ACC112 (cell line): ENCODE measurements at regions not wholly inside any gene's neighbourhood (a gene's known extent, or its start where the extent isn't known, plus 50 kb on each side); places are given as distances from the start of the nearest gene placed in this dataset.

Experiments
- H2AFZ ChIP-seq: fragments of 200-600 bp; sonication (generic); one replicate; pipeline ENCODE4 v1.6.0; 2017; ENCODE audit warnings: antibody characterized with exemption, low read length; ENCODE audit not compliant: unreplicated experiment
- H3K27ac ChIP-seq: fragments of 200-600 bp; sonication (generic); 2 replicates; pipeline ENCODE4 v1.5.1; 2014; ENCODE audit warnings: low read depth, mild to moderate bottlenecking, antibody characterized with exemption, low read length, moderate library complexity
- H3K27me3 ChIP-seq: fragments of 200-600 bp; sonication (generic); 2 replicates; pipeline ENCODE4 v1.6.1; 2014; ENCODE audit warnings: mild to moderate bottlenecking, antibody characterized with exemption, low read length, moderate library complexity, mixed read lengths; ENCODE audit not compliant: insufficient read depth
- H3K36me3 ChIP-seq: fragments of 200-600 bp; sonication (generic); 2 replicates; pipeline ENCODE4 v1.6.1; 2016; ENCODE audit warnings: mild to moderate bottlenecking, antibody characterized with exemption, low read length, moderate library complexity, mixed read lengths; ENCODE audit not compliant: insufficient read depth
- H3K4me1 ChIP-seq: fragments of 200-600 bp; sonication (generic); one replicate; pipeline ENCODE4 v1.6.1; 2016; ENCODE audit warnings: low read length, mixed read lengths; ENCODE audit not compliant: insufficient read depth, unreplicated experiment, control insufficient read depth
- H3K4me3 ChIP-seq: fragments of 200-600 bp; sonication (generic); 2 replicates; pipeline ENCODE4 v1.5.1; 2014; ENCODE audit warnings: mild to moderate bottlenecking, low read depth, low read length
- H3K79me2 ChIP-seq: fragments of 200-600 bp; sonication (generic); one replicate; pipeline ENCODE4 v1.6.0; 2016; ENCODE audit warnings: low read length; ENCODE audit not compliant: control insufficient read depth, unreplicated experiment, insufficient read depth

DNA sequence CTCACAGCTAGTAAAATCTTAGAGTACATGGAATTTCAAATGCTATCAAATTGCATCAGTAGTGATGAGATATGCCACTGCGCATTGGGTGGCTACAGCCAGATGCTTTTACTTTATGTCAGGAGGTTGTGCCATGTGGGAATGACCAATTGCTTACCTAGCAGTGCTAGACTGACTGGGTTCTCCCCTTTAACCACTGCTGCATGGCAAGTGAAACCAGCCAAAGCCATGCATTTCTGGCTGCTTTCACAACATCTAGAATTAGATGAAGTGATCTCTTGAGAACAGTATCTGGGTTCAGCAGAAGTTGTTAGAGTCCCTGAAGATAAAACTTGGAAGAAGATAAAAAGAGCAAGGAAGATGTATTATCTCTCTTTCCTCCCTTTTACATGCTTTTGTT, 1174.2 kb upstream of the CDH2 start:
- Histone ChIP-seq H3K79me2 (no peaks in the 10 kb centered on the region), H3K36me3 (no peaks in the 10 kb centered on the region), H2AFZ (no peak overlapping the region), H3K4me1 (no peaks in the 10 kb centered on the region), H3K4me3 (no peak overlapping the region), H3K27ac (no peak overlapping the region), H3K27me3 (no peaks in the 10 kb centered on the region)

DNA sequence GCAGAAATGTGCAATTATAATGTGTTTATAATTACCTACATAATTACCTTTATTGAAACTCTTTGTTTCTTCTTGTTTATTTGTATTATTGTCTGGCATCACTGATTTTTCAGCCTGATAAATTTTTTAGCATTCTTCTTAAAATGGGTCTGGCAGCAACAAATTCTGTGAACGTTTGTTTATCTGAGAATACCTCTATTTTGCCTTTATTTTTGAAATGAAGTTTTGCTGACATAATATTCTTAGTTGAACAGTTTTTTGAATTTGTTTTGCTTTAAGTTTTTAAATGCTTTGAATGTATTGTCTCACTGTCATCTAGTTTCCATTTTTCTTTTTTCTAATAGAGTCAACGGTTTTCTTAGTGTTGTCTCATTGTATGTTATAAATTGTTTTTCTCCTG, 1152.0 kb upstream of the CDH2 start:
- H3K4me1 ChIP-seq, result no peaks in the 10 kb centered on the region
- no peaks in the 10 kb centered on the region for H3K79me2 ChIP-seq
- H3K4me3 ChIP-seq, result no peak overlapping the region
- H2AFZ ChIP-seq, result no peak overlapping the region
- H3K36me3 ChIP-seq, result no peaks in the 10 kb centered on the region
- no peak overlapping the region for H3K27ac ChIP-seq
- no peaks in the 10 kb centered on the region for H3K27me3 ChIP-seq

DNA sequence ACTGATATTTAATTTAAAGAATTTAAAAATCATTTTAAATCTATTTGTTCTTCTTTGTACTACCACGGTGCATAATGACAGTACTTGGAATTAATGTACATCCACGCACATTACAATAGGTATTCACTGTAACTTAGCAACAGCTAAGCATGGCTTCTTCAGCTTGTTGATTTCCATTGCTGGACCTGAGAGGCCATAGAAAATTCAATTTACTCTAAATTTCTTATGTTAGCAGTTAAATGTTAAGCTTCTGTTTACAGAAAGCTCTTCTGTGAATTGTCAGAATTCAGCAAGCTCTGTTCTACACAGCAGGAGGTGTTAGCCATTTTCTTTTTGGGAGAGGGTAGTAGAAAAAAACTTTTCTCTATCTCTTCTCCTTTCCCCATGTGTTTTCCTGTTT, 1149.3 kb upstream of the CDH2 start:
- Histone ChIP-seq H2AFZ (no peak overlapping the region), H3K4me1 (peaks cover 6% of the 10 kb centered on the region), H3K79me2 (no peaks in the 10 kb centered on the region), H3K27me3 (no peaks in the 10 kb centered on the region), H3K27ac (no peak overlapping the region), H3K36me3 (no peaks in the 10 kb centered on the region), H3K4me3 (no peak overlapping the region)

DNA sequence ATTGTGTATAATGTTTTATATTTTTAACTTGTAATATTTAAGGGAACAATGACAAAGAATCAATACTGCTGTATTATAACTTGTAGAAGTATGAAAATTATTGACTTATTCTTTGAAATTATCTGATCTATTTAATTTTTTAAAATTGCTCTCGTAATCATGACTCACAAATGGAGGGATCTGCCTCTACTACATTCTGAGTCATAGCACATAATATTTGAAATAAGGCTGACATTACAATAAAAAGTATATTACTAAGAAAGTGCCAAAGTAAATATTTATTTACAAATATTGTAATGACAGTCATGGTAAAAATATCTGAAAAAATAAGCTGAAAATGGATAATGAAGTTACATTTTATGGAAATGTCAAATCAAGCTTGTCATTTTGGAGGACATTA, 1144.6 kb upstream of the CDH2 start:
- H3K4me3 ChIP-seq, result no peak overlapping the region
- no peak overlapping the region for H3K27ac ChIP-seq
- no peaks in the 10 kb centered on the region for H3K27me3 ChIP-seq

DNA sequence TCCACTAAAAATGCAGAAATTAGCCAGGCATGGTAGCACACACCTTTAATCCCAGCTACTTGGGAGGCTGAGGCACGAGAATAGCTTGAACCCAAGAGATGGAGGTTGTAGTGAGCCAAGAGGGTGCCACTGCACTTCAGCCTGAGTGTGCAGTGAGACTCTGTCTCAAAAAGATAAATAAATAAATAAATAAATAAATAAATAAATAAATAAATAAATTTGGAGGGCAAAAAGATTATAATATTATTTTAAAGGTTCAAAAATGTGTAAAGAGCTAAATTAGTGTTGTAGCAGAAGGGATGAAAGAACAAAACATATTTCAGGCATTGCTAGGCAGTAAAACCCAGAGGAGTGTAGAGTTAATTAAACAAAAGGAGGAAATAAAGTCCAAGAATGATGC, 1136.4 kb upstream of the CDH2 start:
- H2AFZ ChIP-seq, result no peak overlapping the region
- H3K36me3 ChIP-seq, result no peaks in the 10 kb centered on the region
- no peaks in the 10 kb centered on the region for H3K4me1 ChIP-seq
- H3K4me3 ChIP-seq, result no peak overlapping the region
- H3K27me3 ChIP-seq, result no peaks in the 10 kb centered on the region
- no peaks in the 10 kb centered on the region for H3K79me2 ChIP-seq
- no peak overlapping the region for H3K27ac ChIP-seq

More for the DNA sequence above, 1144.6 kb upstream of the CDH2 start:
- Histone ChIP-seq H2AFZ (no peak overlapping the region), H3K36me3 (no peaks in the 10 kb centered on the region), H3K4me1 (peaks cover 6% of the 10 kb centered on the region), H3K79me2 (no peaks in the 10 kb centered on the region)

DNA sequence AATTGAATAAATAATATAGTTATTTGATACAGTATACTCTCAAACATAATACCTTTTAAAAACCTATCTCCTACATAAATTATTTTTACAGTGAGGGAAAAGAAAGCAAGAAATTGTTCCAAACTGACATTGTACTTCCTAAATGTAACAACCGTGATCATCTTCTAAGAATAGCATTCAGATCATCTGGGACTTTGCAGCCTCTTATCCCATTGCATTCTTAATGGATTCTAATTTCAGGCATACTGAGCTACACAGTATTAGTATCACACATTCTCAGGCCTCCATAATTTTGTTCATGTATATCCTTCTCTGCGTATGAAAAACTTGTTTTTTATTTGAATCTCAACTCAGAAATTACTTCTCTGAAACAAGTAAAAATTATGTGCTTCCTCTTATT, 1134.7 kb upstream of the CDH2 start:
- no peak overlapping the region for H3K4me3 ChIP-seq
- H3K4me1 ChIP-seq, result no peaks in the 10 kb centered on the region
- no peak overlapping the region for H2AFZ ChIP-seq
- H3K27ac ChIP-seq, result no peak overlapping the region
- H3K27me3 ChIP-seq, result no peaks in the 10 kb centered on the region
- H3K79me2 ChIP-seq, result no peaks in the 10 kb centered on the region
- H3K36me3 ChIP-seq, result no peaks in the 10 kb centered on the region

DNA sequence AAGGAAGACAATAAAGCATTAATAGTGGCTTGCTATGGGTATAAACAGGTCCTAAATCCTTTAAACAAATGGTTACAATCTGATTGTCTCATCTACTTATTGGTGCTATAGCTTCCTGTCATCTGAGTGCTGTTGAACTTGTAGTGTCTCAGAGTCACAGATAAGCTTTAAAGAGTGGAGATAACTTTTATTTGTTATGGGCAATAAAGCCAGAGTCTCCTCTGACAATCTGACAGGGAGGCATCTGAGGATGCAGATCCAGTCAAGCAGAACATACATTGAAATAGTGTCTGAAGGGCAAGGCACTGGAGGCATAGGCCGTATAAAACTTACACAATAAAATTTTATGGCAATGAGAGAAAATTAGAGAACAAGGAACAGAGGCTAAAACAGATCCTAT, 1132.4 kb upstream of the CDH2 start:
- Histone ChIP-seq H3K4me3 (no peak overlapping the region), H2AFZ (no peak overlapping the region), H3K27me3 (no peaks in the 10 kb centered on the region), H3K4me1 (no peaks in the 10 kb centered on the region), H3K27ac (no peak overlapping the region), H3K36me3 (no peaks in the 10 kb centered on the region), H3K79me2 (no peaks in the 10 kb centered on the region)

DNA sequence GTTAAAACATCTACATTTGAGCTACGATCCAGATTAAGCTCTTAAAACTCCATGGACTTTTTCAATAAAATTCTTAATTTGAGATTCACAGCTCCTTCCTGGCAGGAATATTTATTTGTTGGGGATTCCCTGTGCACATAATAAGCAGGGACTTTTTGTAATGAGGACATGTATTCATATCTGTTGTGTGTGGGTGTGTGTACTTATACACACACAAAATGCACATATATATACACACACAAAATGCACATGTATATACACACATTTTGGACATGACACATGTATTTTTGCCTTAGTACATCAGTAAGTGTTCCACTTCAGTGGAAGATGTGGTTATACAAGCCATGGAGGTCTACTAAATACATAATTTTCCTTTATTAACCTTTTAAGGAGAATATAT, 1131.1 kb upstream of the CDH2 start:
- Histone ChIP-seq H3K36me3 (no peaks in the 10 kb centered on the region), H2AFZ (no peak overlapping the region), H3K27me3 (no peaks in the 10 kb centered on the region), H3K79me2 (no peaks in the 10 kb centered on the region), H3K4me1 (no peaks in the 10 kb centered on the region), H3K4me3 (no peak overlapping the region), H3K27ac (no peak overlapping the region)

DNA sequence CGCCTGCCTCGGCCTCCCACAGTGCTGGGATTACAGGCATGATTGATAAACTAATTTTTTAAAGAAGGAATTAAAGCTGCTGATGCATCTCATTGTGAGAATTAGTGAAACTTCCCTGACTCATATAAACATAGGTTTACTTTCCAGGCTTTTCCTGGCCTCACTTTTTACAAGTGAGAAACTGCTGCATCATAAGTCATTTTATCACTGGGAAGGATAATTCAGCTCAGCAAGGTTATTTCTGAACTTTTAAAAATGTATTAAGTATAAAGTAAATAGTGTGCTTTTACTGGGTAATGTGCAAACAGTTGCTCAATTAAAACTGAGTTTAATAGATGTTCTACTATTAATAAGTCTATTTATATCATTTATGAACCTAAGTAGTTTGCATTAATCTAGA, 1130.3 kb upstream of the CDH2 start:
- no peaks in the 10 kb centered on the region for H3K27me3 ChIP-seq
- H3K4me1 ChIP-seq, result no peaks in the 10 kb centered on the region
- H3K36me3 ChIP-seq, result no peaks in the 10 kb centered on the region
- H3K79me2 ChIP-seq, result no peaks in the 10 kb centered on the region
- no peak overlapping the region for H3K4me3 ChIP-seq
- H3K27ac ChIP-seq, result no peak overlapping the region
- no peak overlapping the region for H2AFZ ChIP-seq

DNA sequence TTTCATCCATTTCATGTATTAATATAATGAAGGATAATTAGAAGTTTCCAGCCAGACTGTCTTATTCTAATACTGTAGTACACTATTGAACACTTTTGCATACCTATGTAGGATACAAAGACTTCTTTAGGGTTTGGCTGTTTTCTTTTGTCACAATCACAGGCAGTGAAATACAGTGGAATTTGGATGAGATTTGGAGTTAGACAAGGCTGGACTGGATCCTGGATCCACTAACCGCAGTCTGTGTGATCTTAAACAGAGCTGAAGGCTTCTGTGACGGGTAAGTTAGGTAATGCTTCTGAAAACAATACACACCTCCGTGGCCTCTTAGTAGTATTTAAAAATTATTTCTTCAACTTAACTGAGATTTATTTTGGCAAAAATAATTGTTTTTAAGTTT, 1128.6 kb upstream of the CDH2 start:
- Histone ChIP-seq H3K27me3 (no peaks in the 10 kb centered on the region), H3K27ac (no peak overlapping the region), H3K79me2 (no peaks in the 10 kb centered on the region), H3K36me3 (no peaks in the 10 kb centered on the region), H3K4me1 (no peaks in the 10 kb centered on the region), H3K4me3 (no peak overlapping the region), H2AFZ (no peak overlapping the region)

DNA sequence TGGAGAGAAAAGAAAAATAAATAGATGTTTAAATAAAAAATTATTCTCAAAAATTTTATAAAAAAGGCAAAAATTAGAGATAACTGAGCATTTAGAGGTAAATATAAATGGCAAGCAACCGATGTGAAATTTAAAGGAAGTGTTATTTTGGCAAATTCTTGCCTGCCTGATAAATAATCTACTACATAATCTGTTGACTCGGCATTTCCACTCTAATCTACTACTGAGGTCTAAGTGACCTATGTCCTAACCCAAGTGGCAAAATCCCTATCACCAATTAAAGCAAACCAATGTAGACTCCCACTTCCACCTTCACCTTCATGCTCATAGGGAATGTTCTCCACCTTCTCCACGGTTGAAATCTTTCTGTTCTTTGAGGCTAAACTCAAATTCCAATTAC, 1124.1 kb upstream of the CDH2 start:
- Histone ChIP-seq H3K36me3 (no peaks in the 10 kb centered on the region), H3K4me1 (no peaks in the 10 kb centered on the region), H3K27me3 (no peaks in the 10 kb centered on the region), H2AFZ (no peak overlapping the region), H3K4me3 (no peak overlapping the region), H3K27ac (no peak overlapping the region), H3K79me2 (no peaks in the 10 kb centered on the region)

DNA sequence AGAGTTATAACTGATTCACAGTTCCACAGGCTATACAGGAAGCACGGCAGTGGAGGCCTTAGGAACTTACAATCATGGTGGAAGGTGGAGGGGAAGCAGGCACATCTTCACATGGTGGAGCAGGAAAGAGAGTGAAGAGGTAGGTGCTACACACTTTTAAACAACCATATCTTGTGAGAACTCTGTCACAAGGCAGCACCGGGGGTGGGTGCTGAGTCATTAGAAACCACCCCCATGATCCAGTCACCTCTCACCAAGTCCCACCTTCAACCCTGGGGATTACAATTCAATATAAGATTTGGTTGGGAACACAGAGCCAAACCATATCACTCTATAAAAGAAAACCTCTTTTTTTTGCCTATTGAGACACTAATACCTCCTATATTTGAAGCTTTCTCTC, 1108.5 kb upstream of the CDH2 start:
- Histone ChIP-seq H2AFZ (no peak overlapping the region), H3K27me3 (no peaks in the 10 kb centered on the region), H3K4me3 (no peak overlapping the region), H3K79me2 (no peaks in the 10 kb centered on the region), H3K27ac (no peak overlapping the region), H3K4me1 (no peaks in the 10 kb centered on the region), H3K36me3 (no peaks in the 10 kb centered on the region)
